Stimulated activated CD8-positive, alpha-beta memory T cell treated with anti-CD3 and anti-CD28 coated beads, Interleukin-12 subunit alpha, Interleukin-12 subunit beta, amount 100 ng/mL, for 1 hour (primary cell): ENCODE measurements at regions not wholly inside any gene's neighbourhood (a gene's known extent, or its start where the extent isn't known, plus 50 kb on each side); places are given as distances from the start of the nearest gene placed in this dataset.
"Not testable (repeated sequence)": the region's sequence is repeated elsewhere in the genome, so short reads cannot be mapped to it uniquely, and the experiment has no call there.

Experiments
- DNase-seq: peaks from one replicate; pipeline ENCODE4 v3.0.0-alpha.2; 2020; ENCODE audit warnings: low read depth

DNA sequence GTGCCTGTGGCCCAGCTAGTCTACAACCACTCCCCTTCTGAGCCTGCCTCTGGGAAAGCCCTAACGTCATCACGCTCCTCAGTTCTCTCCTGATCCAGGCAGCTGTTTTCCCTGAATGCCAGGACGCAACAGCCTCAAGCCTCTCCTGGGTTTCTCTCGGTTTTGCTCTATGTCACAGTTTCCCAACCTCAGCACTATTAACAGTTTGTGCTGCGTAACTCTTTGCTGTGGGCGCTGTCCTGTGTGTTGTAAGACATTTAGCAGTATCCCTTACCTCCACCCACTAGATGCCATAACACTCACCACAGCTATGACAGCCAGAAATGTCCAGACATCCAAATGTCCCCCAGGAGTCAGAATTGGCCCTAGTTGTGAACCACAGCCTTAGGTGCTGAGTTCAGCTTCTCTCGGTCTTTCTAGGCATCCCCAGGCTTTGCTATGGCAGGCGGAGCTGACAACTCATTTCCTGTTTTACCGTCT, 226.3 kb upstream of the NPVF start:
- DNase-seq = no peak

DNA sequence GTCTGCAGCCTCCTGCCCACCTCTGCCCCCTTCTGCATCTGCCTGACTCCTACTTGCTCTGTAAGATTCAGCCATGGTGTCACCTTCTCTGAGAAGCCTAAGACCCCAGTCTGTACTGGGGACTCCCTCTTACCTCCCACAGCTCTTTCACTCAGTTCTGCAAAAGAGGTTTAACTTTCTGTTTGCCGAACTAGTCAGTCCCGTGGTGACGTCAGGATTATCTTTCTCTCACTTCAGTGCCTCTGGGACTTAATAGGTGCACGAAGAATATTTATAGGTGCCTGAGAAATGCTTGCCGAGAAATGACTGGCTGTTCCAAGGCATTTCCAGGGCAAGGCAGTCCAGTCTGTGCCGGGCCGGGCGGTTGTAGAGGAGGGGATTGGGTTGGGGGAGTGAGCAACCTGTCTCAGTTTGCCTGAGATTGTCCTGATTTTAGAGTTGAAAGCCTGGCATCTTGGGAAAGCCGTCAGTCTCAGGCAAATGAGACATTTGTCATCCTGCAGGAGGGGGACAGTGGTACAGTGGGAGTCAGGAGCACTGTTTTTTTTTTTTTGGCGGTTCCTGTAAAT, 227.5 kb upstream of the NPVF start:
- no peak for DNase-seq

DNA sequence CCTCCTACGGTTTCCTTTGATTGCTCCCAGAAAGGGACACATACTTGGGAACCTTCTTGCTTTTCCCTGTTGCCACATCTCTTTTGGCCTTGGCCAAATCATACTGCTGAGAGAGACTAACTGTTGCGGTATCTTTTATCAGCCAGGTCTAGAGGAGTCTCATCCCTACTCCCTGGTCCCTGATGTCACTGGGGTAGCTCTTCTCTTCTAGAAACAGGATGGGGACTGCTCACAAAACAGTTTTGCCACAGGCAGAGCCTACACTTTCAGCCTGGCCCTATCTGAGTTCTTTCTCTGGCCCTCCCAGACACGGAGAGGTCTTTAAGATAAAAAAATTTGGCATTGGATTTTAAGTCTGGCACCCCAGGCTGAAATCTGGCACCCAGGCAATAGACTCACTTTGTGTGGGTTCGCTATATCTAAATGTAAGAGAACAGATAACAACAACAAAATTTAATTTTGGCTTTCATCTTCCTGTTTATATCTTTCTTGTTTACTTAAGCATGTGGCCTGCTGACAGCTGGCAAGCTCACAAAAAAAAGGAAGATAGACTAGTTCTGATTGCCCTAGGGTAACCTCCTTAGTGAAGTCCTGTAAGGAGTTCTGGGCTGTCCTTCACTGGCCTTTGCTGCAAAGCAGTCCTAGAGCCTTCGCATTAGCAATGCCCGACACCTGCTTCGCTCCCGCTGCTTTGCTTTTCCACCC, 228.3 kb upstream of the NPVF start:
- no peak for DNase-seq

DNA sequence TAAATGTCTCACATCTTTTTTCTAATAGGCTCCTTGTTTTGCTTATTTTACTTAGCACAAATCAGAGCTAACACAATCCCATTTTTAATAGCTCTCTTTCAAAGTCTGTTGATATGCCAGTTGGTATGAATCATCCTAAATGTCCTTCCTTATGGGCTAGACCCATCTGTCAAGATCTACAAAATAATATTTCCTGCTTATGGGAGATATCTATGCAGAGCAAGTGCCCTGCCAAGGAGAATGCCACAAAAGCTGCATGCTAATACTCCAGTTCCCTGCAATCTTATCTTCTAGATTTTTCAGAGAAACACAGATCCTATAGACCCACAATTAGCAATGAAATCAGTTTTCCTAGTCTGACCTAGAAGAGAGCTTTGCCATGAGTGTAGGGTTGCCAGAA, 230.8 kb upstream of the NPVF start:
- no peak for DNase-seq

DNA sequence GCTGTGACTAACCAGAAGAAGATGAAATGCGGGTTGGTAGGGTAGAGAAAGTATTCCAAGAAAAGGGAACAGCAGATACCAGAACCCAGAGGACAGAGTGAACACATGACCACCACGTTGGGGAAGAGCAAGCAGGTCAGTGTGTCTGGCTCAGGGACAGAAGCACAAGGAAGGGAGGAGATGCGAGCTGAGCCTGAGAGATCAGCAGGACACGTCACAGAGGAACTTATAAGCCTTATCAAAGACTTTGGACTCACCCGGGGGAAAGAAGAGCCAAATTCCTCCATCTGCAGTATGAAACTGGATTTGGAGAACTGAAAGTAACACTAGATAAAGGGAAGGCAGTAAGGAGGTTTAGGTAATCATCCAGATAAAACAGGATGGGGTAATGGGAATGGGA, 232.1 kb upstream of the NPVF start:
- DNase-seq = no peak

DNA sequence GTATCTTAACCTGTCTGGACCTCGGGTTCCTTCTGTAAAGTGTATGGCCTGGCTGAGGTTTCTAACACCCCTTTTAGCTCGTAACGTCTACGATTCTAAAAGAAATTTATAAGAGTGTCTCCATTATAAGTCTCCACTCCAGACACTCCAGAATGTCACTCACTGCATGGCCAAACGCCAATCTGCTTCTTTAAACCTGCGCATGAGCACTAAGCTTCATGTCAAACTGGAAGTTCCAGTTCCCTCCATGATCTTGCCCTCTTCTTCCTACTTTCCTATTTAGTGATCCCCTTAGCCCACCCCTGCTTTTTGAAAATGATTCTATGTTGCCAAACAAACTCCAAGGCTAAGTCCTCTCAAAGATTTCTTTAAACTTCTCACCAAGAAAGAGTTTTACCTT, 241.4 kb upstream of the NPVF start:
- no peak for DNase-seq

DNA sequence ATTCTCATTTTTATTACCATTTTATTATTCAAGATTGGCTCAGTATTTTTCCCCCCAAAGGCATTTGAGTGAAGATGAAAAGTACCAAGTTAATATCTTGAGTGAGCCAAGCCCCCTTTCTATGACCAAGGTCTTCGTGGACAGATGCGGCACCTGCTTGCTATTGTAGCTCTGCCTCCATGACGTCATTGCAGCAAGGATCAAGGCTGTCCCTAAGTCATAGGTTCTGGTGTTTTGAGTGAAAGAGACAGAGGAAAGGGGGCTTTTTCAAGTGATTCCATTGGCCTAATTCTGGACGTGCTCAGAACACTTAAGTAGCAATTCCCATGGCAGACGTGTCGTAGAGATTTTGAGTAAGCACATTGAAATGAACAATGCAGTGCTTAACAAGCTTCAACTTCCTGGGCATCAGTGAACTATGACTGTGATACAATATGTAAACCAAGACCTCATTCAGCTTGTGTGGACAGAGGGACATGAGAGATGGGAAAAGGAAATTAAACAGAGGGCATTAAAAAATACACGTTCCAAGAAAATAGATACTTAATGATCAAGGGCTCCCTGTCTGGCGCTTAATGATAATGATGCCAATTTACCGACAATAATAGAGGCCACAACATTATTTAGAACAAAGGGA, 248.7 kb upstream of the NPVF start:
- no peak for DNase-seq

DNA sequence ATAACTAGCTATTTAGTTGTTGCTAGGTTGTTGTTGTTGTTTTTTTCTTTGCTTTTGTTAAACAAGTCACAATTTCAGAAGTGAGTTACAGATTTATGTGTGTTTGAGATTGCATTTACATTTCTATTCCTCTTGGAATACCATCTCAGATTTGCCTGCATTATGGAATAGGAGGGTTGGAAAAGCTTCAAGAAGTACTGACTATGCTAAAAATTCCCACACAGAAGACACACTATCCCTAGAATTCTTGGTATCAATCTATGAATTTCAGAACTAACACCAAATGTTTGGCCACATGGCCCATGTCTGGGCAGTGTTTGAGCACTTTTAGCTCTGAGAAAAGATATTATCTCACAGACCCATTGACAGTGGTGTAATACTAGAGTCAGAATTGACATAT, 249.9 kb upstream of the NPVF start:
- DNase-seq = not testable (repeated sequence)

DNA sequence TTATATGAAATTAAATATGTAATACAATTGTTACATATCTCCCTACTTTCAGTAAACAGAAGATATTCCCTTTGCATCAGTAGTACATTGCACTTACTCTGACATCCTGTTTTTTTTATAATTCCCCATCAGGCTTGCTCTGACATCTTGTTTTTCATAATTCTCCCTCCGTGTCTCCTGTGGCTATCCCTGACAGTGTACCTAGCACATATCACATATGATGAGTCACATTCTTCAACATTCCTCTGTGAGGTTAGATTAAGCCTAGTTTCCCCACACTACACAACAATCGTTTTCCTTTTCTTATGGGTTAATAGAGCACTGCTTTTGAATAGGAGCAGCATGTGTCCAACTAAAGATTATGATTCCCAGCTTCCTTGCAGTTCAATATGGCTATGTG, 250.6 kb upstream of the NPVF start:
- DNase-seq = no peak

DNA sequence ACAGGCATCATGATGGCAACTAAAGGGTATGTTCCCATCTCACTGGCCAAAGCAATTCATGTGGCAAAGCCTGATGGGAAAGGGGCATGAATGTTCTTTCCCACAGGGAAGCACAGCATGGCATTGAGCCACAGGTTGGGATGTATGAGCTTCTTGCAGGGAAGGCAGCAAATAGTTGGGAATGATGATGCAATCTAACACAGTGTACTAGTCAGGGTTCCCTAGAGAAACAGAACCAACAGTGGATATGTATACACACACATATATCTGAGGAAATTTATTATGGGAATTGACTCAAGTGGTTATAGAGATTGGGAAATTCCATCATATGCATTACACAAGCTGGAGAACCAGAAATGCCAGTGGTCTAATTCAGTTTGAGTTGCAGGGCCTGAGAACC, 253.6 kb upstream of the NPVF start:
- DNase-seq = no peak

DNA sequence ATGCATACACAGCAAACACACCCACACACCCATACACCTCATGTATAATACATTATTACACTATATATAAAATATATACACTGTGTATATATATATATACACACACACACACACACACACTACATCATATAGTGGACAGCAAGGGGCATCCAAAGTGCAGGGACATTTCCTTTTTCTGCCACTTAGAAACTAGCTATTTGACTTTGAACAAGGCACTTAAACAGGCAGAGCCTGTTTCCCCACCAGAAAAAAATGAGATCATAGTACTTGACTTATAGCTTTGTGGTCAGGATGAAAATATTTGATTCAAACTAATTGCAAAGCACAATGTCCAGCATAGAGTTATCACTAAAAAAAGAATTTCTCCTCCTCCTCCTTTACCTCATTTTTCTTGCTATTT, 254.3 kb upstream of the NPVF start:
- no peak for DNase-seq

DNA sequence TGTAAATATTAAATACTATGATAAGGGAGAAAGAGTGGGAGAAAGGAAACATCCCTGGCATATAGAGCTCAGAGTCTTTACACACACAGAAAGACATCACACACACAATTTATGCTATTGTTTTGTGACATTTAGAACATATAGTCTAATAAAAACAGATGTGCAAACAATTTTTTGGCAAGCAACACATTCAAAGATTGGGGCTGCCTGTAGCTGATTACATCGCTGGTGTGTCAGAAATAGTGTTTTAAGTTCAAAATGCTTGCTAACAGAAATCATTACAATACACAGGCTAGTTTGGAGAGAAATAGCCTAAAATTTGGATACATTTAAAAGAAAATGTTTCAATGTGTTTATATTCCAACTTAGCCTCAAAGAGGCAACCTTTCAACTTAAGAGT, 256.7 kb upstream of the NPVF start:
- DNase-seq = no peak

DNA sequence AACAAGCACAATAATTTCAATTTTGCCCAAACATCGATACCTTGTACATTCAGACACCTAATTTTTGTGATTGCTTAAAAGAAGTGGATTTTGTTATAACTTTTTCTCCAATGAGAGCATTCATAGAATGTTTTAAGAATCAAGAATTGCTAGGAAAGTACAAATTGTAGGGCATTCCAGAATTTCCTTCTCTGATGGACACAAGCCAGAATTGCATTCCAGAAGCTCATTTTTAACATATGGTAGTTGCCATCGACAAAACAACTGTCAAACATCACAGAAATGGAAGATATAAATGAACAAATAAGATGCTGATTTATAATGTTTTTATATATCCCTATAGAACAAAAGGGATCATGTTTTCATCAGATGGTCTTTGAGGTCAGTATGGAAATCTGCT, 258.4 kb upstream of the NPVF start:
- DNase-seq = no peak

DNA sequence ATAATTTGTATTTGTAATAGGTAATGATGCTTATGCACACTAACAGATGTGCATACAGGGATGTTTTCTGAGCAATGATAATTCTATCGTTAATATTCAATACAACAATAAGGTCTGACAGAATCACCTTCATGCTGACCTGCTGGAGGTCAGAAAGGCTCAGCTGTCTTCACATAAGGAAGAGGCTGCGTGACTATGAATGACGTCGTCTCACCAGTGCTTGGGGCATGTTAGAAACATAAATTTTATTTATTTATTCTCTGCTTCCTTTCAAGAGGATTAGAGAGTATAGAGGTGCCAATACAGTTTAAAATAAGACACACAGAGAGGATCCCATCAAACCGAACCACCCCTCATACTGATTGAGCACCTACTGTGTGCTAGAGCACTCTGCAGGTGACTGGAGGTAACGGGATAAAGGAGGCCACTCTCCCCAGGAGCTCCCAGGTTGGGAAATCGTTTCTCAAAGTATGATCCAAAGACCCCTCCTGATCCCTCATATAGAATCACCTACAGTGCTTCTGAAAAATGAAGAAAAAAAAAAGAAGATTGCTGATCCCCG, 265.6 kb upstream of the NPVF start:
- no peak for DNase-seq

DNA sequence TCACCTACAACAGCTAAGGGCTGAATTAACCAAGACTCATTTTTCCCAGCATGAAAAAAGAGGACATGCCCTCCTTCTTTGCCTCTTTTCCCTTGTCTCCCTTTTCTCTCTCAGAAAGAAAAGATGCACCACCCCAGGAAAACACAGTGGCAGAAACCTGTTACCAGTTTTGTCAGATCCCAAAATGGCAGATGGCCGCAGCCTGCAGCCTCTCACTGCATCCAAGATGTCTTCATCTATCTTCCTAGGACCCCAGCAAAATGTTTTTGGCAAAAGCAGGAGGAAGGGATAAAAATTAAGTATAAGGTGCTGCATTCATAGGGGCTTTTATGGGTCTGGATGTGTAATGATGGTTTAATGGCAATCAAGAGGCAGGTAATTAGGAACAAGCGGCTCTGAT, 266.6 kb upstream of the NPVF start:
- DNase-seq = no peak

DNA sequence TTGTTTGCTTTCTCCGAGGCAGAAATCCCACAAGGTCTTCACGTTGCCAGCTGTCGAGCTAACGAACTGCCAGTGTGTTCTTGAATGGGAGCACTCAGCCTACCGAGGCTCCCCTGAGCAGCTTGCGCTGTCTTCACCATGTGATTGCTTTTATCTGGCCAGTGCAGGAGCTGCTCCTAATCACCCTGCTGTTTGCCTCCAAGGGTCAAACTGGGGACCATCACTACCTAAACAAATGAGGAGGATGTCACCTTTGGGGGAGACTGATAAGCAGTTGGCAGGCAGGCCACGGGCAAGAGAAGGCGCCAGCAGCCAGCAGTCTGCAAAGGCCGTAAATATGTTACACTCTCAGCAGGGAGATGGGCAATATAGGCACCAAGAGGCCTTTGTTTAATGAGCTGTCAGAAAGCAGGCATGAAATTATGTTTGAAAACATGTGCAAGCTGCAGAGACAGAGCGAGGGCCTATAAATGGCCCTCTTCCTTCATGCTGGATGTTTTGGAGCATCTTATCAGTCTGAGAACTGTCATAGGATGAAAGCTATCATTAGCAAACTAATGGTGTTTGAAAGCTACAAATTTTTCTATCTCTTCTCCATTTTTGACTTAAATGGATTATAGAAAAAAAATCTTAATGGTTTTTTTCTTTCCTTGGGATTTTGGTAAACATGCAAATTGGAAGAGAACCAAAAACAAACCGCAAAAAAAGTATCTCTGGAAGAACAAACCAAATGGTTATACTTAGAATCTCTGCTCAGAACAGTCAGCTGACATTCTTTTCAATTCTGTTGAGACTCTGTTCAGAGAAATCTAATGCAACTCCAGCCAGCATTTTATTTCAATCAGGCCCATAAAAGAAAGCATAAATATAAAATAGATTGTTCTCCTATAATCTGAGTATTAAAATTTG, 267.3 kb upstream of the NPVF start:
- no peak for DNase-seq

DNA sequence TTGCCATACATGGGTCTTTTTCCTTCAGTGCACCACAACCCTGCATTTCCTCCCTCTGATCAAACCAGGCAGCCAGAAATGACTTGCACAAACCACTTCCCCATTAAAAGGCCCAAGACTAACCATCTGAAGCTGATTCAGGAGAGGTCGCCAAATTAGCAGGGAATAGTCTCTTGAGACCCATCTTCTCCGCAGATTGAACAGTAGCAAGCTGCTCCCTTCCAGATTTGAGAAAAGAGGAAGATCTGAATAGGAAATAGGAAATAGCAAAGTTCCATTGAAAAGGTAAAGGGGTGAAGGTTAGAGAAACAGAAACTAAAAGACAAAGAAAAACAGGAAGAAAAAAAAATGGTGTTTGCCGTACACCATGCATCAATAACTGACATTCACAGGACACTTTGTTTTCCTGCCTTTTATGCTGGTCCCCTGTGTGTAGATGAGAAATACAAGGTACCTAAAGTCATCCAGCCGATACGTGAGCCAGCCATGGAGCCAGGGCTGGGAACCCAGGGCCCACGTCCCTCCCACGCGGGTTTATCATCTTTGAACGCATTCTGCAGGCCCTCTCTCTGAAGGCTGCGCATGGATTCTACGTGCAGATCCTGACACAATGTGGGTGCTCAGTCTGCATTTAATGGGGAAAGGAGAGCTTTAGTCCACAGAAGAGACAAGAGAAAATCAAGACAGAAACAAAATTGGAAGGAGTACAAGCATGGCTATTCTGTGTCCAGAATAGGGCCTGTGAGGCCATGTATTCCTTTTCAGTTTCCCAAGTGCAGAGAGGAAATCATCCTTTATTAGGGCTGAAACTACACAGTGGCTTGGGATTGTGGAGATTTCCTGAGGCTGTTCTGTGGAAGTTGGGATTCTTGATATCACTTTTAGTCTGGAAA, 268.4 kb upstream of the NPVF start:
- no peak for DNase-seq

DNA sequence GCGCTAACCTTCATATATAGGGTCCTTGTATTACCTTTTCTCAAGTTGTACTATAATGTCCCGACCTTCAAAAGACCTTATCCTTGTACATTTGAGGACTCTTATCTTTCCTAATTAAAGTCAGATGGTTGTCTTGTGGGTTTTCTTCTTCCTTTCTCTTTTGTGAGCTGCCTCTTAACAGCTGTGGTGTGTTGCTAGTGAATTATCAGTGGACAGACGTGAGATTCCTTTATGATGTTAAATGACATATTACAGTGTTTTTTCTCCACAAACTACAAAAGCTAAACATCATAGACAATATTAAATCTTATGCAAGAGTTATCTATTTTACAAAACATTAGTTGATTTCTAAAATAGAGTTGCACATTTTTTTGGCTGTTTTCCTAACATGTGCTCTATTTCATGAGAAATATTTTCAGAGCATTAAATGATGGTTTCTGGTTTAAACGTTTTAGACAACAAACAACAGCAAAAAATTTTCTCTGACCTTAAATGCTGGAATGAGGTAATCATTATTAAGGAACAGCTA, 272.2 kb upstream of the NPVF start:
- DNase-seq = no peak

DNA sequence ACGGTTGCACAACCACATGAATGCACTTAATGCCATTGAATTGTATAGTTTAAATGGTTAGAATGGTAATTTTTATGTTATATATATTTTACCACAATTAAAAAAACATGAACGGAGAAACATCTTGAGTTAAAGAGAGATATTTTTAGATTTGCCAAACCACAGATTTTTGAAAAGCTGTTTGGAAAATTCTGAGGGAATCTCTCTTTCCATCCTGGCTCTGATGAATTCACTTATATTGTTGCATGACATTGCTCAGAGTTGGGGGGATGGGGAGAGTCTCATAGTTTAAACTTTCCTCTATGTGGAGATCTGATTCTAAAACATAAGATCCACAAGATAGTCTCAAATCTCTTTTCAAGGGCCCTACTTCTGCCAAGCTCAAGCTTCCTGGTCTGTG, 275.0 kb upstream of the NPVF start:
- DNase-seq = no peak

DNA sequence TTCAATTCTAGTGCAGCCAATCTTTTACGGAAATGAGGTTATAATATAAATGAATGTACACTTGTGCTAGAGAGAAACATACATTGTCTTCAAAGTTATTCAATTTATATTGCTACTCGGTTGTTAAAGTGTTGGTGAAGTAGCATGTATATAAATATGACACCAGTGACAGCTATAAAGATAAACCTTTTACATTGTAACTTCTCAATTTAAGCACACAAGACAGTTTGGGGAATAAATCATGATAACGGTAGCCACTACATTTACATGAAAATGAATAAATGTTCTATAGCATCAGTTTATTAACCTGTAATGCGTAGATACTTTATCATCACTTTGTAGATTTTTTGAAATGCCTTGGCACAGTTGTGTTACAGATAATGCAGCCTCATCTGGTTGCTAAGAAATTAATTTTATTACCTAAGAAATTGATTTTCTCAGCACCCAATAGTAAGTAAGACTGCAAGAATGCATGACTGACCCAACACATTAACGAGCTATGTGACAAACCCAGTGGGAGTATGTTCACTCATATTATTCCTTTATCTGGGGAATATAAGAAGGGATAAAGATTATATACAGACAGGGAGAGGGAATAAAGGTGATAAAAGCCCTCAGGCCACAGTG, 283.9 kb upstream of the NPVF start:
- no peak for DNase-seq
